ENCODE measurements at regions not wholly inside any gene's neighbourhood (a gene's known extent, or its start where the extent isn't known, plus 50 kb on each side); places are given as distances from the start of the nearest gene placed in this dataset.

- TF ChIP-seq TAF1 (IDR thresholded peaks at IDR 0.05; ENCODE audit: low read depth, low read length) = no peak
- TF ChIP-seq POLR2A (IDR thresholded peaks at IDR 0.05; ENCODE audit: low read depth, low read length) = no peak
- TF ChIP-seq POU2F2 (IDR thresholded peaks at IDR 0.05; ENCODE audit: low read depth, low read length) = no peak
- TF ChIP-seq SPI1 (IDR thresholded peaks at IDR 0.05; ENCODE audit: low read depth, low read length) = no peak
- no peak for TF ChIP-seq POLR2AphosphoS5 (IDR thresholded peaks at IDR 0.05; ENCODE audit: low read depth, low read length)
- no peak for TF ChIP-seq PAX5 (IDR thresholded peaks at IDR 0.05; ENCODE audit: insufficient read depth, low read length, severe bottlenecking)
- DNase-seq (ENCODE audit: insufficient read length, low spot score) = peak; percentile 32
- peak; percentile 90 for FAIRE-seq
Observed at GRCh38 chr18:59056706-59057492, 82.8 kb upstream of the SEC11C start.

GRCh38 chr18:59057493-59057795 is 82.2 kb upstream of the SEC11C start:
- FAIRE-seq = no peak
- DNase-seq (ENCODE audit: insufficient read length, low spot score) = no peak
- TF ChIP-seq PAX5 (IDR thresholded peaks at IDR 0.05; ENCODE audit: insufficient read depth, low read length, severe bottlenecking) (no peak), POU2F2 (IDR thresholded peaks at IDR 0.05; ENCODE audit: low read depth, low read length) (no peak), SPI1 (IDR thresholded peaks at IDR 0.05; ENCODE audit: low read depth, low read length) (no peak), TAF1 (IDR thresholded peaks at IDR 0.05; ENCODE audit: low read depth, low read length) (no peak), POLR2A (IDR thresholded peaks at IDR 0.05; ENCODE audit: low read depth, low read length) (no peak), POLR2AphosphoS5 (IDR thresholded peaks at IDR 0.05; ENCODE audit: low read depth, low read length) (no peak)

- TF ChIP-seq POLR2AphosphoS5 (IDR thresholded peaks at IDR 0.05; ENCODE audit: low read depth, low read length) = no peak
- no peak for TF ChIP-seq POU2F2 (IDR thresholded peaks at IDR 0.05; ENCODE audit: low read depth, low read length)
- no peak for TF ChIP-seq PAX5 (IDR thresholded peaks at IDR 0.05; ENCODE audit: insufficient read depth, low read length, severe bottlenecking)
- TF ChIP-seq TAF1 (IDR thresholded peaks at IDR 0.05; ENCODE audit: low read depth, low read length) = no peak
- TF ChIP-seq SPI1 (IDR thresholded peaks at IDR 0.05; ENCODE audit: low read depth, low read length) = no peak
- no peak for TF ChIP-seq POLR2A (IDR thresholded peaks at IDR 0.05; ENCODE audit: low read depth, low read length)
- no peak for FAIRE-seq
- no peak for DNase-seq (ENCODE audit: insufficient read length, low spot score)
Observed at GRCh38 chr18:59057969-59058368, 81.7 kb upstream of the SEC11C start.

- DNase-seq (ENCODE audit: insufficient read length, low spot score) = no peak
- FAIRE-seq = no peak
- no peak for TF ChIP-seq SPI1 (IDR thresholded peaks at IDR 0.05; ENCODE audit: low read depth, low read length)
- no peak for TF ChIP-seq TAF1 (IDR thresholded peaks at IDR 0.05; ENCODE audit: low read depth, low read length)
- no peak for TF ChIP-seq POU2F2 (IDR thresholded peaks at IDR 0.05; ENCODE audit: low read depth, low read length)
- TF ChIP-seq POLR2AphosphoS5 (IDR thresholded peaks at IDR 0.05; ENCODE audit: low read depth, low read length) = no peak
- no peak for TF ChIP-seq PAX5 (IDR thresholded peaks at IDR 0.05; ENCODE audit: insufficient read depth, low read length, severe bottlenecking)
- TF ChIP-seq POLR2A (IDR thresholded peaks at IDR 0.05; ENCODE audit: low read depth, low read length) = no peak
Observed at GRCh38 chr18:59059140-59059539, 80.5 kb upstream of the SEC11C start.

GRCh38 chr18:59060551-59060950 is 79.1 kb upstream of the SEC11C start:
- DNase-seq (ENCODE audit: insufficient read length, low spot score) (no peak), FAIRE-seq (no peak)
- TF ChIP-seq TAF1 (IDR thresholded peaks at IDR 0.05; ENCODE audit: low read depth, low read length) = no peak
- no peak for TF ChIP-seq POU2F2 (IDR thresholded peaks at IDR 0.05; ENCODE audit: low read depth, low read length)

GRCh38 chr18:59061914-59062642 is 77.6 kb upstream of the SEC11C start:
- DNase-seq (ENCODE audit: insufficient read length, low spot score) (no peak), FAIRE-seq (peak; percentile 87)
- TF ChIP-seq POU2F2 (IDR thresholded peaks at IDR 0.05; ENCODE audit: low read depth, low read length) (peak; percentile 58; the same call in 1 of the 2 replicates), POLR2A (IDR thresholded peaks at IDR 0.05; ENCODE audit: low read depth, low read length) (no peak)

GRCh38 chr18:59062643-59063006 is 77.1 kb upstream of the SEC11C start:
- TF ChIP-seq POLR2AphosphoS5 (IDR thresholded peaks at IDR 0.05; ENCODE audit: low read depth, low read length) (no peak), PAX5 (IDR thresholded peaks at IDR 0.05; ENCODE audit: insufficient read depth, low read length, severe bottlenecking) (no peak), SPI1 (IDR thresholded peaks at IDR 0.05; ENCODE audit: low read depth, low read length) (no peak), TAF1 (IDR thresholded peaks at IDR 0.05; ENCODE audit: low read depth, low read length) (no peak), POU2F2 (IDR thresholded peaks at IDR 0.05; ENCODE audit: low read depth, low read length) (no peak), POLR2A (IDR thresholded peaks at IDR 0.05; ENCODE audit: low read depth, low read length) (no peak)
- no peak for FAIRE-seq
- no peak for DNase-seq (ENCODE audit: insufficient read length, low spot score)

- no peak for FAIRE-seq
- TF ChIP-seq POU2F2 (IDR thresholded peaks at IDR 0.05; ENCODE audit: low read depth, low read length) = no peak
- TF ChIP-seq PAX5 (IDR thresholded peaks at IDR 0.05; ENCODE audit: insufficient read depth, low read length, severe bottlenecking) = no peak
- TF ChIP-seq TAF1 (IDR thresholded peaks at IDR 0.05; ENCODE audit: low read depth, low read length) = no peak
- TF ChIP-seq POLR2AphosphoS5 (IDR thresholded peaks at IDR 0.05; ENCODE audit: low read depth, low read length) = no peak
- no peak for TF ChIP-seq SPI1 (IDR thresholded peaks at IDR 0.05; ENCODE audit: low read depth, low read length)
- no peak for TF ChIP-seq POLR2A (IDR thresholded peaks at IDR 0.05; ENCODE audit: low read depth, low read length)
- no peak for DNase-seq (ENCODE audit: insufficient read length, low spot score)
Observed at GRCh38 chr18:59063300-59063906, 76.3 kb upstream of the SEC11C start.

- TF ChIP-seq SPI1 (IDR thresholded peaks at IDR 0.05; ENCODE audit: low read depth, low read length) = no peak
- no peak for TF ChIP-seq POLR2AphosphoS5 (IDR thresholded peaks at IDR 0.05; ENCODE audit: low read depth, low read length)
- TF ChIP-seq POLR2A (IDR thresholded peaks at IDR 0.05; ENCODE audit: low read depth, low read length) = no peak
- no peak for TF ChIP-seq TAF1 (IDR thresholded peaks at IDR 0.05; ENCODE audit: low read depth, low read length)
- TF ChIP-seq PAX5 (IDR thresholded peaks at IDR 0.05; ENCODE audit: insufficient read depth, low read length, severe bottlenecking) = no peak
- TF ChIP-seq POU2F2 (IDR thresholded peaks at IDR 0.05; ENCODE audit: low read depth, low read length) = no peak
- FAIRE-seq = no peak
Observed at GRCh38 chr18:59063912-59064311, 75.8 kb upstream of the SEC11C start.

More at GRCh38 chr18:59063912-59064311, 75.8 kb upstream of the SEC11C start:
- DNase-seq (ENCODE audit: insufficient read length, low spot score) = no peak
